ENCODE measurements at regions not wholly inside any gene's neighbourhood (a gene's known extent, or its start where the extent isn't known, plus 50 kb on each side); places are given as distances from the start of the nearest gene placed in this dataset.

GRCh38 chr13:90696254-90696653 is 651.2 kb upstream of the MIR17HG start:
- no peak overlapping the region for H3K9ac ChIP-seq (ENCODE audit: insufficient read depth in 1 of 2, low read depth in 2 of 2, low read length in 2 of 2)
- ChIA-PET POLR2A (interaction anchor here (0.7 kb wide), 1 partner anchor 51 kb away, joined by 3 read pairs; no protein-coding TSS in a partner anchor), CTCF (ENCODE audit: low intra/inter-chr PET ratio) (interaction anchor here (0.6 kb wide), 1 partner anchor 242 kb away, joined by 3 read pairs; no protein-coding TSS in a partner anchor)
- H3K79me2 ChIP-seq (ENCODE audit: control insufficient read depth, insufficient read depth, low read length): no peaks in the 10 kb centered on the region
- no peak for FAIRE-seq
- 0% methylated on average over 1 of the region's 1 CpG for WGBS (ENCODE audit: insufficient coverage, low coverage, missing lambda C conversion rate)
- H3K27ac ChIP-seq (ENCODE audit: extremely low read depth, low read depth, low read length): no peak overlapping the region
- no peak overlapping the region for H3K4me3 ChIP-seq
- intact Hi-C loops (cut with micrococcal nuclease) (no loop called here), in situ Hi-C loops (cut with MboI) (no loop called here)
- H4K20me1 ChIP-seq (replicated peaks; ENCODE audit: control insufficient read depth, insufficient read depth, low read length): no peaks in the 10 kb centered on the region
- no peaks in the 10 kb centered on the region for H3K9me3 ChIP-seq (replicated peaks; ENCODE audit: control insufficient read depth, insufficient read depth, low read depth, low read length)
- H3K4me1 ChIP-seq (replicated peaks in 1 of 2; ENCODE audit: control insufficient read depth in 2 of 2, insufficient read depth in 2 of 2, low read length in 2 of 2): no peaks in the 10 kb centered on the region
- no peak for TF ChIP-seq ZNF384 (IDR thresholded peaks at IDR 0.05; ENCODE audit: low read depth, low read length)
- TF ChIP-seq CBX8 (IDR thresholded peaks at IDR 0.05; ENCODE audit: borderline replicate concordance, extremely low read depth, low read depth, low read length, poor library complexity, severe bottlenecking): no peak
- TF ChIP-seq SMARCB1 (IDR thresholded peaks at IDR 0.05; ENCODE audit: insufficient read length, low read depth): no peak
- no peak for TF ChIP-seq FOXK1 (CRISPR knock-in tag; IDR thresholded peaks at IDR 0.05; ENCODE audit: borderline replicate concordance)
- TF ChIP-seq ZNF778 (CRISPR knock-in tag; IDR thresholded peaks at IDR 0.05): no peak
- no peak for TF ChIP-seq RAD51 (IDR thresholded peaks at IDR 0.05; ENCODE audit: borderline replicate concordance, low read depth)
- TF ChIP-seq SPI1 (IDR thresholded peaks at IDR 0.05; ENCODE audit: borderline replicate concordance, low read depth, low read length): no peak
- TF ChIP-seq ZNF695 (CRISPR knock-in tag; IDR thresholded peaks at IDR 0.05): no peak
- TF ChIP-seq HES1 (IDR thresholded peaks at IDR 0.05; ENCODE audit: low read depth): no peak
- no peak for TF ChIP-seq ZNF408 (CRISPR knock-in tag; IDR thresholded peaks at IDR 0.05; ENCODE audit: low read depth)
- TF ChIP-seq IRF9 (tag; IDR thresholded peaks at IDR 0.05): no peak
- DNase-seq (ENCODE audit: extremely low read depth in 1 of 4, low spot score in 3 of 4): no peak
- no peaks in the 10 kb centered on the region for H3K27me3 ChIP-seq (ENCODE audit: control insufficient read depth in 2 of 2, insufficient read depth in 2 of 2, low read length in 2 of 2)
- no peak; the same call in 2 of the 3 replicates for ATAC-seq
- BruUV-seq (replicated peaks): no TSS peak
- H3K9me1 ChIP-seq (ENCODE audit: control insufficient read depth, insufficient read depth, low read length): no peaks in the 10 kb centered on the region
- H3K4me2 ChIP-seq (ENCODE audit: insufficient read depth, low read length): no peak overlapping the region
- H2AFZ ChIP-seq (ENCODE audit: low read depth, low read length): no peak overlapping the region
- H3K36me3 ChIP-seq (ENCODE audit: control insufficient read depth, insufficient read depth, low read length): no peaks in the 10 kb centered on the region

Data from K562 (cell line).